GM21723 (cell line): ENCODE measurements at regions not wholly inside any gene's neighbourhood (a gene's known extent, or its start where the extent isn't known, plus 50 kb on each side); places are given as distances from the start of the nearest gene placed in this dataset.

Experiments
- ATAC-seq: cut with Tn5 transposase; IDR thresholded peaks from one replicate; pipeline ENCODE4 v1.9.1; 2021; ENCODE audit warnings: mild to moderate bottlenecking, moderate library complexity; ENCODE audit not compliant: unreplicated experiment

- no peak for ATAC-seq
These were observed 188.4 kb downstream of the SH3BP4 start for GRCh38 chr2:235139956-235140800.

DNA sequence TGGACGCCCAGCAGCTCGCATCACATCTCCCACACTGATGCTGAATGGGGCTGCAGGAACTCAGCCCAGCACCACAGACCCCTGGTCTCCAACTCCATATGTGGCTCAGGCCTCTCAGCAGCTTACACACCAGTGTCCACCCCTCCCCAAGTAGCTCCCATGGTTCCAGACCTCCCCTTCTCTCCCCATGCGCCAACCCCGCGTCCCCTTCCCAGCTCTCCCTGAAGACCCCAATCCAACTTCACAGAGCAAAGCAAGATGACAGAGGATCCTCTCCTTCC lies 188.9 kb downstream of the SH3BP4 start:
- no peak for ATAC-seq

GRCh38 chr2:235141411-235142128 lies 189.8 kb downstream of the SH3BP4 start:
- ATAC-seq, result no peak

DNA sequence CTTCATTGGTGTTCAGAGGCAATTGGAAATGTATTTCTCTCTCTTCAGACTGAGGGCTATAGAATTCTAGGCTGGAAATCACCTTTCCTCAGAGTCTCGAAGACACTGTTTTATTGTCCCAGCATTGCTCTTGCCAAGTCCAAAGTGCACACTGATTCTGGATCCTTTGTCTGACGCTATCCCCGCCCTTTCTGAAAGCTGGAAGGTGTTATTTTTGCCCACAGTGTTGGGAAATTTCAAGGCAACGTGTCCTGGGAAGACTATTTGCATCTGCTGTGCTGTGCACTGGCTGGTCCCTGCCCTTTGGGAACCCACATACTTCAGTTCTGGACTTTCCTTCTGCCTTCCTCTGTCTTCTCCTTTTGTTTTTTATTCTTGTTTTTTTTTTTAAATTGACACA lies 190.8 kb downstream of the SH3BP4 start:
- ATAC-seq, result no peak

DNA sequence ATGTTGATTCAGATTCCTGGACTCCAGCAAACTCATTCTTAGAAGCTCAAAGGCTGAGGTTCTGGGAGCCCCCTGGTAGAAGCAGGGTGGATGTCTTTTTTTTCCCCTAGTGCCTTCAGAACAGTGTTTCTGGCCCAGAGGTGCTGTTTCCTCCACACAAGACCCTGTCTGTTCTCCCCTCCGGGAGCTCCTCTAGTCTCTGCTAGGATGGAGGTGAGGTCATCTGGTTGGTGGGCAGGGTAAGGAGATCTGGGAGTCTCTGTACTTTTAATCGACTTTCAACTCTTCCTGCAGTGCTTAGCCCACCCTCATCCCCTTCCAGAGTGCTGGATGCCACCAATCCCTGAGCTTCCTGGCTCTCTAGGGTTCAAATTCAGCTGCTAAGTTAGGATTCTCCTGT lies 192.0 kb downstream of the SH3BP4 start:
- ATAC-seq, result no peak

GRCh38 chr2:235144291-235144690 lies 192.5 kb downstream of the SH3BP4 start:
- no peak for ATAC-seq

- no peak for ATAC-seq
These were observed 194.4 kb downstream of the SH3BP4 start for GRCh38 chr2:235146206-235146605.

- ATAC-seq, result no peak
These were observed 195.2 kb downstream of the SH3BP4 start for GRCh38 chr2:235146871-235147565.

DNA sequence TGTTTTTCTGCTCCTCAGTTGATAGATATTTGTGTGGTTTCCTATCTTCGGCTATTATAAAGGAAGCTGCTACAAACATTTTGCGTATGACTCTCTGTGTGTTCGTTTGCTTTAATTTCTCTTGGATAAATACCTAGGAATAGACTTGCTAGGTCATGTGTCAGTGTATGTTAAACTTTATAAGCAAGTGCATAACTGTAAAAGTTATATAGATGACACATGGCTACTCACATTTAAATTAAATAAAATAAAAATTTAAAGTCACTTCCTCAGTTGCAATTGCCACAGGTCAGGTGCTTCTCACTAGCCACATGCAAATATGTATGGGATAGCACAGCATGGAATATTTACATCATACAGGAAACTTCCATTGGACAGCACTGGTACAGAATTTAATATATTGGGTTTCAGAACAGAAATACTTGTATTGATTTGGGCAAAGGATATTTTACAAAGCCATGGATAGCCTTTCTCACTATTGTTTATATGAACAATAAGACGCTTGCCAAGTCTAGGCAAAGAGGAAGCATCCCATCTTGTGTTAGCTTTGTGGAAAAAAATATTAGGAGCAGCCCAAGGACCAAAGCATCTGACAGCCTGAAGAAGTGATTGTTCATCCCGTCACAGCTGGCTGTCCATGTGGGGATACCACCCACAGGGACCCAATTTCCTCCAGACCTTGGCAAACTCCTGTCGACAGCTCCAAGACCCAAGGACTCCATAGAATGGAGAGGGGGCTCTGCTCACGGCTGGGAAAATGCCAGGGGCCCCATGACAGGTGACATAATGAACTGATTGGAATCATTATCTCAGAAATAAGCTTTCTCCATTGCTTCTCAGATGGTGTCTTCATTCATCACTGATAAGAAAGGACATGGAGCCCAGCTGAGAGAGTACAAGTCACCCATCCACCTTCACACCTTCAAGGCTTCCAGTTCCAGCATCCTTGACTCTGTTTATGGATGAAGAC lies 196.7 kb downstream of the SH3BP4 start:
- ATAC-seq, result no peak

- no peak for ATAC-seq
These were observed 197.4 kb downstream of the SH3BP4 start for GRCh38 chr2:235149240-235149659.

GRCh38 chr2:235149736-235150135 lies 197.9 kb downstream of the SH3BP4 start:
- no peak for ATAC-seq

DNA sequence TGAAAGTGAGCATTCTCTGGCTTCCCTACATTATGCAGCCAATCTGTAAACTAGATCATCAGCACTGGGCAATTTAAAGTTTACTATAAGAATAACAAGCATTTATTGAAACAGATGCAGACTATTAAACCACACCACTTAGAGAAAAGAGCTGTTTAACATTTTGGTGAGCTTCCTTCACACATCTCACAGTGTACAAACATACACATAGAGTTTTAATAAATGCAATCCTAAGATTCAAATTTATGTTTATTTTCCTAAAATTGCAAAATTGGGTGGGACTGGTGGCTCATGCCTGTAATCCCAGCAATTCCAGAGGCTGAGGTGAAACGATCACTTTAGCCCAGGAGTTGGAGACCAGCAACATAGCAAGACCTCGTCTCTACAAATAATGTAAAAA lies 199.3 kb downstream of the SH3BP4 start:
- no peak for ATAC-seq

DNA sequence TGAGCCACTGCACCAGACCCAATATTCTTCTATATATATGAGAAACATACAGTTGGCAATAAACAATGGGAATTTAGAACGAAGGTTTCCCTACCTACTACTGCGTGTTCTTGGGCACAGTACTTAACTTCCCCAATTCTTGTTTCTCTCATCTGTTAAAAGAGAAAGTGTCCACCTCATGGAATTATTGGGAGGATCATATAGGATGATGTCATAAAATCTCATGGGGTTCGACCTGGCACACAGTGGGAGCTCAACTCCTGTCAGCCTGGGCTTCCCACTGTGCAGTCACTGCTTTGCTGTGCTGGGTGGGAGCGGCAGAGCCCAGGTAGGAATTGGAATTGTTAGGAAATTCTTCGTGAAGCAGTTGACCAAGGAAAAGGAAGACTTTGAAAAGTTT lies 203.3 kb downstream of the SH3BP4 start:
- no peak for ATAC-seq

GRCh38 chr2:235156055-235156454 lies 204.2 kb downstream of the SH3BP4 start:
- ATAC-seq, result no peak

DNA sequence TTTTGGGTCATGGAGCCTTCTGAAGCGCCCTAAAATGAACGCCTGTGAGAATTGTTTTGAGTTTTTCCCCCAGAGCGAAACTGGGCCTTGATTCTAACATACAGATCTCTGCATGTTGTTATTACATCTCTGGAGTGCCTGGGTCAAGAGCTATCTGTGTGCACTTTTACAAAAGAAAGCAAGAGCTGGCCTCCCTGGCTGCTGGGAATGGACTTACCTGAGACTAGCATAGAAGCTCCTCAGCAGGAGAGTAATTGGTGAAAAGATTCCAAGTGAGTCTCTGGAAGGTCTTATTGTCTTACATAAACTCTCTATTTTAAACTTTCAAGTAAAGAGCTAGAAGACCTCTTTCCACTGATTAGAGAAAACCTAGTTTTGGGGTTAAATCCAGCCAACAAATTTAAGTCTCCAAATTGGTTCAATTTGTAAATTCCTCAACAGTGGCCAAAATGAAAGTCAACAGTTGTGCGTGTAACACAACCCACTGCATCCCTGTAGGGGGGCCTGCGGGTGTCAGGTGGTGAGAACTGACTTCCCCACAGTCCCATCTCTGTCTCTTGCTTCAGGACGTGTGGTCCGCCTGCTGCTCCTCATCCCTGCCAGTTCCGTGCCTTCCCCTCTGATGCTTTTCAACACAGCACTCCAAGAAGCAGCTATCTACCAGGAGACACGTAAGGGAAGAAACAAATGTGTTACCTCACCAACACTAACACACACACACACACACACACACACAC lies 206.1 kb downstream of the SH3BP4 start:
- no peak for ATAC-seq

DNA sequence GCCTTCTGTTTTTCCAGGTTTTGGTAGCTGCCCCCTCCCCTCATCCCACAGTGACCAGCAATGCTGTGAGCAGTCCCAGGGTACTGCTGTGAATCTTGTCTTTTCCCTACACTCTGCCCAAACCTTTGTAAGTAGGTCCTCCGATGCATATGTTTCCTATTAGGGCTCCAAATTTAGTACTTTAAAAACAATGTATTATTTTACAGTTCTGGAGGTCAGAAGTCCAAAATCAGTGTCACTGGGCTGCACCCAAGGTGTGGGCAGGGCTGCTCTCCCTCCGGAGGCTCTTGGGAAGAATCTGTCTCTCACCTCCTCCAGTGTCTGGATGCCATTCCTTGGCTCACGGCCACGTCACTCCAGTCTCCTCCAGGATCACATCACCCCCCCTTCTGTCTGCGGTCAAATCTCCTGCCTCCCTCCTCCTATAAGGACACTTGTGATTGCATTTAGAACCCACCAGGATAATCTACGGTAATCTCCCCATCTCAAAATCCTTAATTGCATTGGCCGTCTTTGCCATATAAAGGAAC lies 208.5 kb downstream of the SH3BP4 start:
- no peak for ATAC-seq

DNA sequence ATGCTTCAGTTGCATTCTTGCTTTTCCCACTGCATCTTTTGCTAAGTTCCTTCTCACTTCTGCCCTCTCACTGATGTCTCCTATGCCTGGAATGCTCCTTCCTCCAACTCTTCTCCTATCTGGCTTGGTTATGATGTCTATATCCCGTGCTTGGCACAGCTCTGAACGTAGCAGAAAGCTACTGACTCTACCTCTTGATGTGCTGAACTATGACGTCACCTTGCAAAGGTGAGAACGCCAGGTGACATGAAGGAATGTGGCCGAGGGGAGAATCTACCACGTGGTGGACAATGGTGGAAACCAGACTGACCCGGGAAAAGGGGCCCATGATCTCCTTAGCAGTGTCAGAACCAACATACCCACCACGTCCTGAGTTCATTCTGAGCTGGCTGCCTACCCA lies 209.7 kb downstream of the SH3BP4 start:
- ATAC-seq, result no peak

- no peak for ATAC-seq
These were observed 210.4 kb downstream of the SH3BP4 start for GRCh38 chr2:235162082-235162836.

DNA sequence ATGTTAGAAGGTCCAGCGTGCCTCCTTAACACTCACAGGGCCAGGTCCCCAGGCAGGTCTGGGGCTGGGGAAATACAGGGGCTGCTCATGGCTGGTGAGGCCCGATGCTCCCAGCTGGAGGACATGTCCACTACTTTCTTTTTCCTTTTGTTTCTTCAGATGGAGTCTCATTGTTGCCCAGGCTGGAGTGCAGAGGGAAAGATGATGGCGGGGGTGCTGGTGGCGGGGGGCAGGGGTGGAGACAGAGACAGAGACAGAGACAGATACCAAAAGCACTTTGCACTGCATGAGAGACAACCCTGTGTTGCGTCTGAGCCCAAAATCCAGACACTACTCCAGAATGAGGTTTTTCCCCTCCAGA lies 211.0 kb downstream of the SH3BP4 start:
- ATAC-seq, result no peak
